Mammary epithelial cell (primary cell): ENCODE measurements at regions not wholly inside any gene's neighbourhood (a gene's known extent, or its start where the extent isn't known, plus 50 kb on each side); places are given as distances from the start of the nearest gene placed in this dataset.
"Not testable (repeated sequence)": the region's sequence is repeated elsewhere in the genome, so short reads cannot be mapped to it uniquely, and the experiment has no call there.

Experiments used
- EZH2 ChIP-seq: IDR thresholded peaks from 2 replicates; pipeline ENCODE4 v1.6.1; 2012; ENCODE audit warnings: low read length, inconsistent platforms, borderline replicate concordance
- TF ChIP-seq, protein P1 (sequence below), 2 donors: IDR thresholded peaks in 1 of 2; conservative IDR thresholded peaks in 1 of 2; 2 replicates each; pipeline ENCODE4 v1.5.1; 2011 to 2012; ENCODE audit warnings: inconsistent platforms in 2 of 2, low read length in 2 of 2, mild to moderate bottlenecking in 2 of 2, control low read depth in 1 of 2, low read depth in 1 of 2; ENCODE audit not compliant: insufficient read depth in 1 of 2; ENCODE audit errors: extremely low read depth in 1 of 2

DNA sequence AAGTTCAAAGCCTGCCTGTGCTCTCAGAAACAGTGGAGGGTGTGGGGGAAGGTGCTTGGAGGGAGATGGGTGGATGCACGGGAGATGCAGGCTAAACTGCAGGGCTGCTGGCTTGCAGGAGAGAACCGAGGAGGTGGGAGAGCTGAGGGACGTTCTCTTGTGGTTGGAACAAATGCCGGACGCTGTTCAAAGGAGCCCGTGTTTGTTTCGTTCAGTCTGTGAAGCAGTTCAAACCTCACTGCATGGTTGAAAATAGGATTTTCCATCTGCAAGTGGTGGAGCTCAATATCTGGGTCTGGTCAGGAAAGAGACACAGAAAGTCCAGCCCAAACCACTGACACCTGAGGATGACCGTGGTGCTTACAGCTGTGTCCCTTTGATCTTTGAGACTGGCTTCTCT is 1241.8 kb downstream of the TMEM121 start:
- TF ChIP-seq, protein P1, sequence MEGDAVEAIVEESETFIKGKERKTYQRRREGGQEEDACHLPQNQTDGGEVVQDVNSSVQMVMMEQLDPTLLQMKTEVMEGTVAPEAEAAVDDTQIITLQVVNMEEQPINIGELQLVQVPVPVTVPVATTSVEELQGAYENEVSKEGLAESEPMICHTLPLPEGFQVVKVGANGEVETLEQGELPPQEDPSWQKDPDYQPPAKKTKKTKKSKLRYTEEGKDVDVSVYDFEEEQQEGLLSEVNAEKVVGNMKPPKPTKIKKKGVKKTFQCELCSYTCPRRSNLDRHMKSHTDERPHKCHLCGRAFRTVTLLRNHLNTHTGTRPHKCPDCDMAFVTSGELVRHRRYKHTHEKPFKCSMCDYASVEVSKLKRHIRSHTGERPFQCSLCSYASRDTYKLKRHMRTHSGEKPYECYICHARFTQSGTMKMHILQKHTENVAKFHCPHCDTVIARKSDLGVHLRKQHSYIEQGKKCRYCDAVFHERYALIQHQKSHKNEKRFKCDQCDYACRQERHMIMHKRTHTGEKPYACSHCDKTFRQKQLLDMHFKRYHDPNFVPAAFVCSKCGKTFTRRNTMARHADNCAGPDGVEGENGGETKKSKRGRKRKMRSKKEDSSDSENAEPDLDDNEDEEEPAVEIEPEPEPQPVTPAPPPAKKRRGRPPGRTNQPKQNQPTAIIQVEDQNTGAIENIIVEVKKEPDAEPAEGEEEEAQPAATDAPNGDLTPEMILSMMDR (conservative IDR thresholded peaks at IDR 0.05 in 1 of 2, IDR thresholded peaks at IDR 0.05 in 1 of 2; ENCODE audit: extremely low read depth in 1 of 2, insufficient read depth in 1 of 2, low read depth in 1 of 2, low read length in 2 of 2) = not testable (repeated sequence)
- TF ChIP-seq EZH2 = not testable (repeated sequence)
